GM12878 (cell line): ENCODE measurements at regions not wholly inside any gene's neighbourhood (a gene's known extent, or its start where the extent isn't known, plus 50 kb on each side); places are given as distances from the start of the nearest gene placed in this dataset.

Experiments used
- ATAC-seq: fragments of 200-7000 bp; cut with Tn5 transposase; 3 replicates; pipeline ENCODE4 v1.9.1; 2020; ENCODE audit warnings: mild to moderate bottlenecking, moderate library complexity
- BruUV-seq: library from RNA; stranded (reverse); fragments of 400-500 nt; replicated peaks from 2 replicates; lab custom pipeline; 2021; lab: Mats Ljungman, UMichigan
- CTCF ChIA-PET: fragments of 300-600 bp; sonication (Branson Sonifier 250); formaldehyde crosslinking; extraction: SDS; loops from one replicate; lab custom pipeline; 2021; ENCODE audit warnings: inconsistent platforms; lab: Yijun Ruan, JAX
- POLR2A ChIA-PET: fragments of 350-600 bp; formaldehyde crosslinking; extraction: SDS; loops from one replicate; lab custom pipeline; 2021; ENCODE audit warnings: inconsistent platforms; lab: Charles Lee
- RAD21 ChIA-PET: fragments of 300-600 bp; sonication (Branson Sonifier 250); formaldehyde crosslinking; loops from one replicate; lab custom pipeline; 2023; ENCODE audit warnings: antibody characterized with exemption; ENCODE audit not compliant: unreplicated experiment; lab: Charles Lee
- SMC1A ChIA-PET: fragments of 300-600 bp; sonication (Branson Sonifier 250); formaldehyde crosslinking; loops from one replicate; lab custom pipeline; 2023; ENCODE audit not compliant: unreplicated experiment, uncharacterized antibody; lab: Charles Lee
- DNase-seq: peaks from one replicate; pipeline ENCODE4 v3.0.0-alpha.2; 2011; ENCODE audit warnings: low read depth, low spot score
- FAIRE-seq: peaks from 3 replicates; lab custom pipeline; 2011; peaks lifted over from hg19 to GRCh38; lab: Jason Lieb, UNC
- H2AFZ ChIP-seq: 2 replicates; pipeline ENCODE4 v1.6.0; 2011; ENCODE audit warnings: low read depth, low read length, control low read depth; ENCODE audit not compliant: control insufficient read depth
- H3K27ac ChIP-seq: 2 replicates; pipeline ENCODE4 v1.5.1; 2011; ENCODE audit warnings: control low read depth; ENCODE audit not compliant: control insufficient read depth, insufficient read depth
- H3K27me3 ChIP-seq, 2 experiments: replicated peaks in 1 of 2; 2 replicates each; pipeline versions ENCODE4 v1.6.0 to v1.6.1; 2011; ENCODE audit warnings: low read length in 1 of 2; ENCODE audit not compliant: control insufficient read depth in 2 of 2, insufficient read depth in 2 of 2
- H3K36me3 ChIP-seq, 2 experiments: 2 replicates each; pipeline ENCODE4 v1.5.1; 2011; ENCODE audit warnings: low read length in 1 of 2; ENCODE audit not compliant: control insufficient read depth in 2 of 2, insufficient read depth in 2 of 2
- H3K4me1 ChIP-seq: 2 replicates; pipeline ENCODE4 v1.6.1; 2011; ENCODE audit warnings: mild to moderate bottlenecking, low read length, moderate library complexity, mixed read lengths; ENCODE audit not compliant: control insufficient read depth, insufficient read depth
- H3K4me2 ChIP-seq: 2 replicates; pipeline ENCODE4 v1.6.0; 2011; ENCODE audit warnings: control low read depth; ENCODE audit not compliant: control insufficient read depth, insufficient read depth
- H3K4me3 ChIP-seq: fragments of 200-600 bp; sonication (generic); 2 replicates; pipeline ENCODE4 v1.5.1; 2016
- H3K79me2 ChIP-seq: 2 replicates; pipeline ENCODE4 v1.6.0; 2011; ENCODE audit warnings: low read length; ENCODE audit not compliant: control insufficient read depth, insufficient read depth
- H3K9ac ChIP-seq: 2 replicates; pipeline ENCODE4 v1.8.0; 2011; ENCODE audit warnings: low read length, control low read depth, mixed read lengths; ENCODE audit not compliant: control insufficient read depth, insufficient read depth
- H3K9me3 ChIP-seq: replicated peaks from 3 replicates; pipeline ENCODE4 v1.5.1; 2011; ENCODE audit warnings: mild to moderate bottlenecking, low read length; ENCODE audit not compliant: control insufficient read depth, insufficient read depth
- H4K20me1 ChIP-seq: 2 replicates; pipeline ENCODE4 v1.6.0; 2011; ENCODE audit not compliant: control insufficient read depth, insufficient read depth
- DPF2 ChIP-seq: fragments of 450-650 bp; IDR thresholded peaks from 2 replicates; pipeline ENCODE4 v1.6.1; 2017; ENCODE audit warnings: mild to moderate bottlenecking
- EGR1 ChIP-seq, 2 experiments: IDR thresholded peaks; 1 replicate in 1 of 2; 2 replicates in 1 of 2; pipeline ENCODE4 v1.6.1; 2011 to 2012; ENCODE audit warnings: low read depth in 2 of 2, low read length in 2 of 2, borderline replicate concordance in 1 of 2, mild to moderate bottlenecking in 1 of 2, moderate library complexity in 1 of 2
- PKNOX1 ChIP-seq: fragments of 450-650 bp; IDR thresholded peaks from 2 replicates; pipeline ENCODE4 v1.6.1; 2016; ENCODE audit warnings: mild to moderate bottlenecking
- ZNF384 ChIP-seq: IDR thresholded peaks from 2 replicates; pipeline ENCODE4 v1.6.1; 2012; ENCODE audit warnings: low read depth, mild to moderate bottlenecking, low read length, improper control_type of control experiment, borderline replicate concordance
- in situ Hi-C: fragments of 300-500 bp; cut with MboI; formaldehyde crosslinking; loops from 9 replicates; pipeline ENCODE4 v1.14.3; 2018; ENCODE audit warnings: mixed read lengths
- intact Hi-C: fragments of 100-400 bp; cut with micrococcal nuclease; formaldehyde crosslinking; loops from one replicate; pipeline ENCODE4 v1.14.2; 2022; ENCODE audit not compliant: unreplicated experiment
- TF ChIP-seq, protein P1 (sequence below): fragments of 450-650 bp; IDR thresholded peaks from 2 replicates; pipeline ENCODE4 v1.6.1; 2016; ENCODE audit warnings: mild to moderate bottlenecking
- TF ChIP-seq, protein P2 (sequence below): fragments of 450-650 bp; IDR thresholded peaks from 2 replicates; pipeline ENCODE4 v1.6.1; 2017; ENCODE audit warnings: mild to moderate bottlenecking, moderate library complexity

DNA sequence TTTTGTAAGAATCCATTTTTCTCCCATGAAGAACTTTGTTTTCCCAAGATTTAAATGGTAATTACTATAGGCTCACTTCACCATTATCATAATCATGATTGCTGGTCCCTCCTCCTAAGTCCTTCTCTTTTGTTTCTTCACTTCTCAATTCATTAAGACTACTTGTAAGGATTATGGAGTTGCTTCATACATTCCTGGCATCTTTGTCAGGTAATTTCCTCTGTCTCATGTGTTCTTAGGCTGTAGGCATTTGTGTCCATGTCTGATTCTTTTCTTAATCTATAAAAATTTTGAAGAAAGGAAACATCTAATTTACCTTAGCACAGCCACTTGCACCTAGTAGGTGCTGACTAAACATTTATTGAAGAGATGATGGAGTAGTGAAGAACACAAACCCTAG lies 79.9 kb upstream of the SATB1 start:
- no peak overlapping the region for H3K4me2 ChIP-seq
- ChIA-PET POLR2A (no interaction called here), SMC1A (interaction anchor here (0.6 kb wide), 1 partner anchor 214 kb away, joined by 3 read pairs; no protein-coding TSS in a partner anchor), RAD21 (no interaction called here), CTCF (no interaction called here)
- intact Hi-C loops, result no loop called here
- no peaks in the 10 kb centered on the region for H3K36me3 ChIP-seq
- FAIRE-seq (no peak), DNase-seq (no peak), ATAC-seq (no peak)
- no peaks in the 10 kb centered on the region for H3K9me3 ChIP-seq
- no peak overlapping the region for H3K27ac ChIP-seq
- no peaks in the 10 kb centered on the region for H3K79me2 ChIP-seq
- in situ Hi-C loops, result no loop called here
- H2AFZ ChIP-seq, result no peak overlapping the region
- no TSS peak for BruUV-seq
- no peaks in the 10 kb centered on the region for H3K27me3 ChIP-seq
- H3K4me3 ChIP-seq, result no peak overlapping the region
- no peak overlapping the region for H3K9ac ChIP-seq
- no peaks in the 10 kb centered on the region for H4K20me1 ChIP-seq
- TF ChIP-seq, protein P1, sequence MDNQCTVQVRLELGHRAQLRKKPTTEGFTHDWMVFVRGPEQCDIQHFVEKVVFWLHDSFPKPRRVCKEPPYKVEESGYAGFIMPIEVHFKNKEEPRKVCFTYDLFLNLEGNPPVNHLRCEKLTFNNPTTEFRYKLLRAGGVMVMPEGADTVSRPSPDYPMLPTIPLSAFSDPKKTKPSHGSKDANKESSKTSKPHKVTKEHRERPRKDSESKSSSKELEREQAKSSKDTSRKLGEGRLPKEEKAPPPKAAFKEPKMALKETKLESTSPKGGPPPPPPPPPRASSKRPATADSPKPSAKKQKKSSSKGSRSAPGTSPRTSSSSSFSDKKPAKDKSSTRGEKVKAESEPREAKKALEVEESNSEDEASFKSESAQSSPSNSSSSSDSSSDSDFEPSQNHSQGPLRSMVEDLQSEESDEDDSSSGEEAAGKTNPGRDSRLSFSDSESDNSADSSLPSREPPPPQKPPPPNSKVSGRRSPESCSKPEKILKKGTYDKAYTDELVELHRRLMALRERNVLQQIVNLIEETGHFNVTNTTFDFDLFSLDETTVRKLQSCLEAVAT, result no peak
- TF ChIP-seq PKNOX1 (no peak), DPF2 (no peak), EGR1 (IDR thresholded peaks at IDR 0.05; ENCODE audit: borderline replicate concordance in 1 of 2, low read depth in 2 of 2, low read length in 2 of 2) (no peak), ZNF384 (no peak)
- TF ChIP-seq, protein P2, sequence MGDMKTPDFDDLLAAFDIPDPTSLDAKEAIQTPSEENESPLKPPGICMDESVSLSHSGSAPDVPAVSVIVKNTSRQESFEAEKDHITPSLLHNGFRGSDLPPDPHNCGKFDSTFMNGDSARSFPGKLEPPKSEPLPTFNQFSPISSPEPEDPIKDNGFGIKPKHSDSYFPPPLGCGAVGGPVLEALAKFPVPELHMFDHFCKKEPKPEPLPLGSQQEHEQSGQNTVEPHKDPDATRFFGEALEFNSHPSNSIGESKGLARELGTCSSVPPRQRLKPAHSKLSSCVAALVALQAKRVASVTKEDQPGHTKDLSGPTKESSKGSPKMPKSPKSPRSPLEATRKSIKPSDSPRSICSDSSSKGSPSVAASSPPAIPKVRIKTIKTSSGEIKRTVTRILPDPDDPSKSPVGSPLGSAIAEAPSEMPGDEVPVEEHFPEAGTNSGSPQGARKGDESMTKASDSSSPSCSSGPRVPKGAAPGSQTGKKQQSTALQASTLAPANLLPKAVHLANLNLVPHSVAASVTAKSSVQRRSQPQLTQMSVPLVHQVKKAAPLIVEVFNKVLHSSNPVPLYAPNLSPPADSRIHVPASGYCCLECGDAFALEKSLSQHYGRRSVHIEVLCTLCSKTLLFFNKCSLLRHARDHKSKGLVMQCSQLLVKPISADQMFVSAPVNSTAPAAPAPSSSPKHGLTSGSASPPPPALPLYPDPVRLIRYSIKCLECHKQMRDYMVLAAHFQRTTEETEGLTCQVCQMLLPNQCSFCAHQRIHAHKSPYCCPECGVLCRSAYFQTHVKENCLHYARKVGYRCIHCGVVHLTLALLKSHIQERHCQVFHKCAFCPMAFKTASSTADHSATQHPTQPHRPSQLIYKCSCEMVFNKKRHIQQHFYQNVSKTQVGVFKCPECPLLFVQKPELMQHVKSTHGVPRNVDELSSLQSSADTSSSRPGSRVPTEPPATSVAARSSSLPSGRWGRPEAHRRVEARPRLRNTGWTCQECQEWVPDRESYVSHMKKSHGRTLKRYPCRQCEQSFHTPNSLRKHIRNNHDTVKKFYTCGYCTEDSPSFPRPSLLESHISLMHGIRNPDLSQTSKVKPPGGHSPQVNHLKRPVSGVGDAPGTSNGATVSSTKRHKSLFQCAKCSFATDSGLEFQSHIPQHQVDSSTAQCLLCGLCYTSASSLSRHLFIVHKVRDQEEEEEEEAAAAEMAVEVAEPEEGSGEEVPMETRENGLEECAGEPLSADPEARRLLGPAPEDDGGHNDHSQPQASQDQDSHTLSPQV, result no peak
- no peaks in the 10 kb centered on the region for H3K4me1 ChIP-seq
